HG03066 (cell line): ENCODE measurements at regions not wholly inside any gene's neighbourhood (a gene's known extent, or its start where the extent isn't known, plus 50 kb on each side); places are given as distances from the start of the nearest gene placed in this dataset.

Experiments used
- ATAC-seq: cut with Tn5 transposase; IDR thresholded peaks from one replicate; pipeline ENCODE4 v1.9.1; 2021; ENCODE audit warnings: low read depth; ENCODE audit not compliant: unreplicated experiment

GRCh38 chr6:14450133-14450504 is 332.5 kb downstream of the CD83 start:
- ATAC-seq, result no peak

- no peak for ATAC-seq
These were observed 333.0 kb downstream of the CD83 start for GRCh38 chr6:14450578-14450977.

GRCh38 chr6:14451594-14452374 is 334.2 kb downstream of the CD83 start:
- no peak for ATAC-seq

GRCh38 chr6:14452567-14453527 is 335.3 kb downstream of the CD83 start:
- ATAC-seq, result no peak

GRCh38 chr6:14453712-14454472 is 336.3 kb downstream of the CD83 start:
- no peak for ATAC-seq

DNA sequence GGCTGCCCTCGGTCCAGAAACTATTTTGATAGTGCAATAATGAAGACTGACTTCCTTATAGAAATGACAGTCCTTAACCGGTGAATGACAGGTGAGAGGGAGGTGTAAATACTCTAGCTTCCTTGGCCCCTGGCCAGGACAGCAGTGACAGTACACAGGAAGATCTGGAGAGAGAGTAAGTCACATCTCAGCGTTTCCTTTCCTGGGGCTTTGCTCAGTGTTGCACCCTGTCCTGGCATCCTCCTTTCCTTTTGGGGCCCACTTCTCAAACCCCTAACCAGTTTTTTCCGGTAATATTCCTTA is 336.9 kb downstream of the CD83 start:
- ATAC-seq, result no peak

DNA sequence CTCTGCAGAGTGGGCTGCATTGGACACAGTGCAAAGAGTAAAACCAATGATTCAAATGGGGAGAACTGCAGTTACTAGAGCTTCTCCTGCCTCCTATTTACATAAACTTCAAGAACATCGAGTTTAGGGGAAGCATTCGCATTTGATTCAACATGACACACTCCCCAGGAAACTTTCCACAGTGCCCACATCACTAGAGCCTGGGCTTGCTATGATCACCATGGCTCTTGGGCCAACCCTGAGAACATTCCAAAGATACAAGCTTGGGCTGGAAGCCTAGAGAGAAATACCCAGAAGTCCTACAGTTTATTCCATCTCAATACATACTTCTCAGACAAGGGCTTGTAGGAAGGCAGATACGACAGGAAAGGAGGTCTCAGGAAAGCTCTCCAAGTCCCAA is 337.9 kb downstream of the CD83 start:
- no peak for ATAC-seq

DNA sequence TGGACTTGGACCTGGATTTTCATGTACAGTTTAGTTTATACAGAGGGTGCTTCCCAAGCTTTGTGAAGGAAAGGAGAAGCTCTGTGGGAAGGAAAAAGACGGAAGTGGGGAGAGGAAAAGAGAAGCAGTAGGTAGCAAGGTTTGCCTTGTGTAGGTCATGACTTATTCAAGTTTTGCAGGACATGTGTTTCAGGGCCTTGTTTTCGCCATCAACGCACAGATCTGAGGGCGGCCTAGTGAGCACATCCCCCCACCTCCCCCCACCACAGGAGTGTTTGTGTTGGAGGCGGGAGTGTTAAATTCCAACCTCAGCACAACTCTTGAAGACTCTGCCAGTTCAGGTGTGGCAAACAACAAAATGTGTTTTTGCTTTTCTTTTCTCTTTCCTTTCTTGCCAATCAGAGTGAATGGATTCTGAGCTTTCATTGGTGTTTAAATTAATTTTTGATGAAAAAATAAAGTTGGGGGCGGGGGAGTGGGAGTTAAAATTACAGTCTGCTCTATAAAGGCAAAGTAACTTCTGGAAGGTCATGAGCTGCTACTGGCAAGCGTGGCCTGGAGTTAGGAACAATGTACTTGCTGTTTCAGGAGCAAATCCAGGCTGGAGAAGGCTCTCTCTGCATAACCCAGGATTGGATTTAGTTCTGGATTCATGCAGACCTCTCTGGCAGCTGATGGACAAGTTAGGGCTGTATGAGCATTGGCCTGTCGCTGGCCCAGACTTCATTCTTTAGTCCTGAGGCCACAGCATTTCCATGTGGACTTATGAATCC is 338.5 kb downstream of the CD83 start:
- ATAC-seq, result no peak

GRCh38 chr6:14456941-14457340 is 339.4 kb downstream of the CD83 start:
- ATAC-seq, result no peak

DNA sequence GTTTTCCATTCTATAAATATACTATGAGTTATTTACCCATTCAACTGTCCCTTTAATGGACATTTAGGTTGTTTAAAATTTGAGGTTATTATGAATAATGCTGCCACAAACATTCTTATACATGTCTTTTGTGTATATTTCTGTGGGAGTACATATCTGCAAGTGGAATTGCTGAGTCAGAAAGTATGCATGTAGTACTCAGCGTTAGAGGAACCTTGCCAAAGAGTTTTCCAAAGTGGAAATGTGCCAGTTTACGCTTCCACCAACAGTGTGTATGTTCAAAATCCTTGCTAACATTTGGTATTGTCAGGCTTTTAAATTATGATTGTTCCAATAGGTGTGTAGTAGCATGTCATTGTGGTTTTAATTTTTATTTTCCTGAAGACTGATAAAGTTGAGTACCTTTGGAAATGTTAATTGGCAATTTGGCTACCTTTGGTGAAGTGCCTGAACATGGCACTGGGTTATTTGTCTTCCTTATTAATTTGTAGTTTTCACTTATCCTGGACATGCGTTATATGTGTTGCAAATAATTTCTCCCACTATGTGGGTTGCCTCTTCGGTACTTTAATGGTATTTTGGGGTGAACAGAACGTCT is 341.2 kb downstream of the CD83 start:
- ATAC-seq, result no peak

- no peak for ATAC-seq
These were observed 341.7 kb downstream of the CD83 start for GRCh38 chr6:14459315-14459714.

GRCh38 chr6:14460556-14460955 is 343.0 kb downstream of the CD83 start:
- ATAC-seq, result no peak

GRCh38 chr6:14462135-14462534 is 344.6 kb downstream of the CD83 start:
- no peak for ATAC-seq

GRCh38 chr6:14462566-14462965 is 345.0 kb downstream of the CD83 start:
- no peak for ATAC-seq

DNA sequence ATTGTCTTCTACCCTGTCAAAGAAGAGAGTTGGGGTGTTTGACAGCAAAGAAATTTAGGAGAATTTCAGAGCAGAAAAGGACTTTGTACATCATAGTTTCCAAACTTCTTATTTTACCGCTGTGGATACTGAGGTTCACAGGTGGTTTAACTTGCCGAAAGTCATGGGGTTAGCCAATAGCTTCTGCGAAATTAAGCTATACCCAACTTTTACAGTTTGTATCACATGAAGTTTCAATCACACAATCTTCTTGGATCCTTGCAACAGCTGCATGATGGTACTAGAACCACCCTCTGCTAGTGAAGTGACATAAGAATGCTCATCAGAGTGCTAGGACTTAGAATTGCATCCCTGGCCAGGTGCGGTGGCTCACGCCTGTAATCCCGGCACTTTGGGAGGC is 345.5 kb downstream of the CD83 start:
- ATAC-seq, result no peak

GRCh38 chr6:14464055-14464454 is 346.5 kb downstream of the CD83 start:
- ATAC-seq, result no peak

DNA sequence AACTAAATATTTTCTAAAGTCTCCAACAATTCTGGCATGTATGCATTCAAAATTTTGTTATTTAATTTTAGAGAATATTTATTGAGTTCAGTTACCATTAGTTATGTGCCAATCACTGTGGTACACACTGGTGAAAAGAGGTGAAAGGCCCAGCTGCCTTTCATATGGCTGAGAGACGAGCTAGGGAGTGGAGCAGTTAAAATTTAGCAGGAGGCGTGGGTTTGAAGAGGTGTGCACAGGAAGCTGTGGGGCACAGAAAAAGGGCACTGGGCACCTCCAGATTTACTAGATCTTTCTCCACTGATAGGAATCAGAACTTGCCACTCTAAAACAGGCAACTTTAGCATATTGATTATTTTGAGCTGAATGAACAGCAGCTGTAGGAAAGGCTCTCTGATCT is 347.1 kb downstream of the CD83 start:
- ATAC-seq, result no peak

DNA sequence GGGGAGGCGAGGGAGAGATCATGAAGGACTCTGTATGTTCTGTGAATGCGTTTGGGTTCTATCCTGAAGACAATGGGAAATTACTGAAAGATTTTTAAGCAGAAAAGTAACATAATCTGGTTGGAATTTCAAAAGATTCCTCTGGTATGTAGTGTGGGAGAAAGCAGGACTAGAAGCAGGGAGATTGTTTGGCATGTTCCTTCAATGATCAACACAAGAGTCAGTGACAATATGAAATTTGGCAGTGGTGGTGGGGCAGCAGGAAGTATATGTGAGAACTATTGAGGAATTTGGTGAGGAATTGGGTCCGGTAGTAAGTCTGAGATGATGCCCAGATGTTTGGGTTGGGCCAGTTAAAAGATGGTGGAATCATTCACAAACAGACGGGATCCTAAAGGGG is 348.7 kb downstream of the CD83 start:
- ATAC-seq, result no peak

DNA sequence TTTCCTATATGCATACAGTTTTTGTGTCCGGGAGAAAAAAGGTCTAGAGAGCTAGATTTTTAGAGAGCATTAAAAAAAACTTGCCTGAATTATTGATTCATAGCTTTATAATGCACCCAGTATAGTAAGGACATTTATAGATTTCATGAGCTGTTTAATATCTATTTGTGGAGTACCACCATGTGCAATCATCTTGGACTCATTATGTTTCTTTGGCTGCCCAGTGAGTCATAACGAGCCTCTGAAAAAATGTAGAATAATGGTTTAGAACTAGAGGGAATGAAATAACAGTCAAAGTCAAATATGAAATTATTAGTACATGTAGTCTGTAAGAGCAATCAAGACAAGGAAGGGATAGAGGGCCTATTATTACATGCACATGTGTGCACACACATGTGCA is 350.0 kb downstream of the CD83 start:
- no peak for ATAC-seq
